ENCODE measurements at regions not wholly inside any gene's neighbourhood (a gene's known extent, or its start where the extent isn't known, plus 50 kb on each side); places are given as distances from the start of the nearest gene placed in this dataset.
A peak's percentile ranks its signal among the peaks of the same experiment; 100 is the strongest.

DNA sequence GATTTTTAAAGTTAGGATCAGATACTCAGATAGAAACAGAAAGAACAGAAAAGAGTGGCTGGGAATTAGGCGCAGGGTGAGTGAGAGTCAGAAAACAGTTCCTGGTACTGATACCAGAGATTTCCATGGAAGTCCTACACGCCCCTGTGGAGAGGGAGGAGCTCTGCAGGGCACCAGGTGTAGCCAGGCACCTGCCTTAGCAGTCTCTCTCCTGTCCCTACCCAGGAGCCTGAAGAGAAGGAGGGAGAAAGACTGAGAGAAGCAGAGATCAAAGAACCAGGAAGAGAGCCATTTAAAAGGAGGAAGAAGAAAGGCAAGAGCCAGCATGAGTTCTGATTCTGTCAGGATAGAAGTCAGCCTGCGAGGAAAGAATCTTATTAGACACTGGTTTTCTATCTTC lies 65.0 kb downstream of the CBLN1 start:
- 61% methylated on average over 3 of the region's 3 CpGs for WGBS (ENCODE audit: low lambda C conversion rate, missing lambda C conversion rate)
- TF ChIP-seq EZH2phosphoT487 (IDR thresholded peaks at IDR 0.05; ENCODE audit: low read depth, severe bottlenecking, unreplicated experiment), result no peak
- TF ChIP-seq EZH2 (IDR thresholded peaks at IDR 0.05; ENCODE audit: borderline replicate concordance), result no peak
- TF ChIP-seq, protein P1, sequence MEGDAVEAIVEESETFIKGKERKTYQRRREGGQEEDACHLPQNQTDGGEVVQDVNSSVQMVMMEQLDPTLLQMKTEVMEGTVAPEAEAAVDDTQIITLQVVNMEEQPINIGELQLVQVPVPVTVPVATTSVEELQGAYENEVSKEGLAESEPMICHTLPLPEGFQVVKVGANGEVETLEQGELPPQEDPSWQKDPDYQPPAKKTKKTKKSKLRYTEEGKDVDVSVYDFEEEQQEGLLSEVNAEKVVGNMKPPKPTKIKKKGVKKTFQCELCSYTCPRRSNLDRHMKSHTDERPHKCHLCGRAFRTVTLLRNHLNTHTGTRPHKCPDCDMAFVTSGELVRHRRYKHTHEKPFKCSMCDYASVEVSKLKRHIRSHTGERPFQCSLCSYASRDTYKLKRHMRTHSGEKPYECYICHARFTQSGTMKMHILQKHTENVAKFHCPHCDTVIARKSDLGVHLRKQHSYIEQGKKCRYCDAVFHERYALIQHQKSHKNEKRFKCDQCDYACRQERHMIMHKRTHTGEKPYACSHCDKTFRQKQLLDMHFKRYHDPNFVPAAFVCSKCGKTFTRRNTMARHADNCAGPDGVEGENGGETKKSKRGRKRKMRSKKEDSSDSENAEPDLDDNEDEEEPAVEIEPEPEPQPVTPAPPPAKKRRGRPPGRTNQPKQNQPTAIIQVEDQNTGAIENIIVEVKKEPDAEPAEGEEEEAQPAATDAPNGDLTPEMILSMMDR (IDR thresholded peaks at IDR 0.05; ENCODE audit: poor library complexity), result no peak
- no peaks in the 10 kb centered on the region for H3K9me3 ChIP-seq (ENCODE audit: low read depth)
- no peaks in the 10 kb centered on the region for H4K20me1 ChIP-seq (ENCODE audit: insufficient read depth, poor library complexity, severe bottlenecking)
- no peaks in the 10 kb centered on the region for H3K4me1 ChIP-seq (ENCODE audit: insufficient read depth)
- H3K27me3 ChIP-seq, result peaks cover 3% of the 10 kb centered on the region
- H3K4me3 ChIP-seq, result no peak overlapping the region
- no peaks in the 10 kb centered on the region for H3K36me3 ChIP-seq (replicated peaks; ENCODE audit: insufficient read depth, low read depth)
- no peak overlapping the region for H2AFZ ChIP-seq
- H3K4me2 ChIP-seq, result no peak overlapping the region
- H3K27ac ChIP-seq, result no peak overlapping the region
- DNase-seq (ENCODE audit: low spot score), result peak; percentile 10
- H3K79me2 ChIP-seq, result no peaks in the 10 kb centered on the region
- H3K9me2 ChIP-seq (replicated peaks; ENCODE audit: insufficient read depth), result no peaks in the 10 kb centered on the region

DNA sequence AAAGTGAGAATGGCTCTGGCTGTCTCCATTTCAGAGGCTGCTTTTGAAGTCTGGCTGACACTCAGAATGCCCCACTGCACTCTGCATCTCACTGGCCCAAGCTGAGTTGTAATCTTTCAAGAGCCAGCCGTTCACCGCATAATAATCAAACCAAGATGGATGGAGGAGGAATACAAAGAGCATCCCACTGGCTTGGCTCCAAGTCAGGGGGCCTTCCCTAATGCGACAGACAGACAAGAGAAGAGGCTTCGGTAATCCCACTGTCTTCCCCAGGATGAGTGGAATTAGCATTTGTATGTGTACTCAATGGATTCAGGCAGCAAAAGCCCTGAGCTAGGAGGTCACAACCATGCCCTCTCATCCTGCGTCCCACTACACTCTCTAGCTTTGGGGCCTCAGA lies 68.0 kb downstream of the CBLN1 start:
- Histone ChIP-seq H3K27me3 (peaks cover 3% of the 10 kb centered on the region), H3K27ac (no peak overlapping the region), H3K9me2 (replicated peaks; ENCODE audit: insufficient read depth) (no peaks in the 10 kb centered on the region), H3K4me1 (ENCODE audit: insufficient read depth) (no peaks in the 10 kb centered on the region), H3K4me3 (no peak overlapping the region), H3K9me3 (ENCODE audit: low read depth) (no peaks in the 10 kb centered on the region), H4K20me1 (ENCODE audit: insufficient read depth, poor library complexity, severe bottlenecking) (no peaks in the 10 kb centered on the region), H3K36me3 (replicated peaks; ENCODE audit: insufficient read depth, low read depth) (no peaks in the 10 kb centered on the region), H2AFZ (no peak overlapping the region), H3K4me2 (no peak overlapping the region), H3K79me2 (no peaks in the 10 kb centered on the region)
- 34% methylated on average over 5 of the region's 5 CpGs for WGBS (ENCODE audit: low lambda C conversion rate, missing lambda C conversion rate)
- TF ChIP-seq EZH2 (IDR thresholded peaks at IDR 0.05; ENCODE audit: borderline replicate concordance), result no peak
- TF ChIP-seq EZH2phosphoT487 (IDR thresholded peaks at IDR 0.05; ENCODE audit: low read depth, severe bottlenecking, unreplicated experiment), result no peak
- TF ChIP-seq, protein P1 (IDR thresholded peaks at IDR 0.05; ENCODE audit: poor library complexity), result no peak
- DNase-seq (ENCODE audit: low spot score), result no peak

DNA sequence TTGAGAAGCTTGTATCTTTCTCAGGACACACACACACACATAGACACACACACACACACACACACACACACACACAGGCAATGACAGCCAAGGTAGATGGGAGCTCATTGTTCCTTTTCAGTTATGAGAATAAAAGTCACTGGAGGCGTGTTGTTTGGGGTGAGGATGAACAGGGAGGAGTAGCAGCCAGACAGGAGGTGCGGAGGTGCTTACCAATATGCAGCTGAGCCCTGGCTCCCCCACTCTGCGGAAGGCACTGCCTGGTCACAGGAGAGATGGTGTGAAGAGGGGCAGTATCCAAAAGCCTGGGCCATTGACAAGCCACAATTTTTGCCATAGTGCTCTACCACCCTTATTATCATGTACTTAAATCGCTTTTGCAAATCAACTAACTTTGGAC lies 77.4 kb downstream of the CBLN1 start:
- no peak overlapping the region for H3K4me3 ChIP-seq
- TF ChIP-seq, protein P1 (IDR thresholded peaks at IDR 0.05; ENCODE audit: poor library complexity), result no peak
- TF ChIP-seq EZH2phosphoT487 (IDR thresholded peaks at IDR 0.05; ENCODE audit: low read depth, severe bottlenecking, unreplicated experiment) (no peak), EZH2 (IDR thresholded peaks at IDR 0.05; ENCODE audit: borderline replicate concordance) (no peak)
- no peaks in the 10 kb centered on the region for H3K79me2 ChIP-seq
- no peaks in the 10 kb centered on the region for H3K4me1 ChIP-seq (ENCODE audit: insufficient read depth)
- no peak overlapping the region for H3K4me2 ChIP-seq
- H4K20me1 ChIP-seq (ENCODE audit: insufficient read depth, poor library complexity, severe bottlenecking), result no peaks in the 10 kb centered on the region
- no peak overlapping the region for H2AFZ ChIP-seq
- no peak overlapping the region for H3K27ac ChIP-seq
- DNase-seq (ENCODE audit: low spot score), result no peak
- 85% methylated on average over 4 of the region's 4 CpGs for WGBS (ENCODE audit: low lambda C conversion rate, missing lambda C conversion rate)
- no peaks in the 10 kb centered on the region for H3K9me2 ChIP-seq (replicated peaks; ENCODE audit: insufficient read depth)
- H3K9me3 ChIP-seq (ENCODE audit: low read depth), result no peaks in the 10 kb centered on the region
- no peaks in the 10 kb centered on the region for H3K27me3 ChIP-seq
- H3K36me3 ChIP-seq (replicated peaks; ENCODE audit: insufficient read depth, low read depth), result no peaks in the 10 kb centered on the region

DNA sequence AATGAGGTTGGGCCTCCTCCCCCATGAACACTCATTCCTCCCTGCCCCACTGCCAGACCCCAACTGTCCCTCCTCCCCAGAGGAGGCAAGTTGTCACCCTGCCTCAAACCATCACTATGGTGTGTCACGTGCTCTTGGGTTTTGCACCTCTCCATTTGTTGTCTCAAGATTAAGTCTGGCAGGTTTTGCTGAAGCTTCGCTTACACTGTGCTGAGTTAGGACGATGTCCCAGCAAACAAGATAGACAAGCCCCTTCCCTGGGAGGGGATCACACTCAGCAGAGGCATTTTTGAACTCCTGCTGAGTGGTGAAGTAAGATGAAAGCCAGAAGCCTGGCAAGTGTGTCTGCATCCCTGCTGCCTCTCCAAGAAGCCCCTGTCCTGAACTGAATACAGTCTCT lies 78.3 kb downstream of the CBLN1 start:
- H3K4me3 ChIP-seq, result no peak overlapping the region
- H3K9me3 ChIP-seq (ENCODE audit: low read depth), result no peaks in the 10 kb centered on the region
- 41% methylated on average over 3 of the region's 3 CpGs for WGBS (ENCODE audit: low lambda C conversion rate, missing lambda C conversion rate)
- H3K79me2 ChIP-seq, result no peaks in the 10 kb centered on the region
- DNase-seq (ENCODE audit: low spot score), result no peak
- no peaks in the 10 kb centered on the region for H3K4me1 ChIP-seq (ENCODE audit: insufficient read depth)
- no peak overlapping the region for H3K27ac ChIP-seq
- H3K36me3 ChIP-seq (replicated peaks; ENCODE audit: insufficient read depth, low read depth), result no peaks in the 10 kb centered on the region
- no peaks in the 10 kb centered on the region for H4K20me1 ChIP-seq (ENCODE audit: insufficient read depth, poor library complexity, severe bottlenecking)
- TF ChIP-seq EZH2 (IDR thresholded peaks at IDR 0.05; ENCODE audit: borderline replicate concordance), result no peak
- no peak for TF ChIP-seq EZH2phosphoT487 (IDR thresholded peaks at IDR 0.05; ENCODE audit: low read depth, severe bottlenecking, unreplicated experiment)
- TF ChIP-seq, protein P1 (IDR thresholded peaks at IDR 0.05; ENCODE audit: poor library complexity), result no peak
- no peak overlapping the region for H2AFZ ChIP-seq
- H3K4me2 ChIP-seq, result no peak overlapping the region
- H3K9me2 ChIP-seq (replicated peaks; ENCODE audit: insufficient read depth), result no peaks in the 10 kb centered on the region
- no peaks in the 10 kb centered on the region for H3K27me3 ChIP-seq

Measured in hepatocyte (in vitro differentiated cells).